ENCODE measurements at regions not wholly inside any gene's neighbourhood (a gene's known extent, or its start where the extent isn't known, plus 50 kb on each side); places are given as distances from the start of the nearest gene placed in this dataset.
"Not testable (repeated sequence)": the region's sequence is repeated elsewhere in the genome, so short reads cannot be mapped to it uniquely, and the experiment has no call there.

DNA sequence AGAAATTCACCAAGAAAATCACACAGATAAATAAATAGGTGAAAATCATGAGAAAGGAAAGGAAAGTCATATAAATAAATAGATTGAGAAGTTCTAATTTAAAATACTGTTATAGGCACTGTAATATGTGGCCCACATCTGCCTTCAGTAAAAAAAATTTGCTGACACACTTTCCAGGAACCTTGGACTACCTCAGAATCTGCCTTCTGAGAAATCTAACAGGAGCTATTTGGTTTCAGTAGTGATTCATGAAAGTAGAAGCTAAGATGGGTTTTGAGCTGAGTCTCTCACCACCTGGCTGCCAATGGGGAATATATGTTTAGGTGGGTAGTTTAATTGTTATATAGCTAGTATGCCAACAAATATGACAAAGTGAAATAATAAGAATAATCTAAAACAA is 810.0 kb downstream of the RAB28 start:
- no peak for DNase-seq

DNA sequence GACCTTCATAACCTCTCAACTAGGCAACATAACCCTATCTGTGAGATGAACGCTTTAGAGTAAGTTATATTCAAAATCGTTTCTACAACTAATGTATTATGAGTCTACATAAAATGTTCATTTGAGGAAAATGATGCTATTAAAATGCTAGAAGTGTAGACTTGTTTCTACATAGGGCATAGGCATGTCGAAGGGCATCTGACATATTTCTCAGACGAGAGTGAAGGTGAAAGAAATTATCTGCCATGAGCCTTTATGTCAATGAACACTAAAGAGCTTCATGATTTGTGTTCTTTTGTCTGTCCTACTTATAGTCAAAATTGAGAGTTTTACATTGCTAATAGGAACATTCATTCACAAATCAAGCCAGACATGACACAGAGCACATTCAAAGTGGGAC is 811.8 kb downstream of the RAB28 start:
- DNase-seq = no peak

DNA sequence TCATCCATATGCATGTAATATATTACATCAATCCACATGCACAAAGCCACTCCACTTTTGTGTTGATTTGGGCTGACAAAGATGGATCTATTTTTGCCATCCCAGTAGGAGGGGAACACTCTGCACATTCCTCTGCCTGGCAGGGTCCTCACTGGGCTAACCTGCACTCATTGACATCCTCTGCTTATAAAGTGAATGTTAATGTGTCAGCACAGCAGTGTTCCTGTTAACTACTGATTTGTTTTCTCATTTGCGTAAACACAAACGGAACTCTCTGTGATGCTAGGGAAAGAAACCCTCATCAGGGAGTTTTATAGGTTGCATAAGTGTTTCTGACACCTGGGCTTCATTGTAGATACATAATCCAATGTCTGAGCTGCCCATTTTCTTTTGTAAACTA is 826.0 kb downstream of the RAB28 start:
- DNase-seq = no peak

DNA sequence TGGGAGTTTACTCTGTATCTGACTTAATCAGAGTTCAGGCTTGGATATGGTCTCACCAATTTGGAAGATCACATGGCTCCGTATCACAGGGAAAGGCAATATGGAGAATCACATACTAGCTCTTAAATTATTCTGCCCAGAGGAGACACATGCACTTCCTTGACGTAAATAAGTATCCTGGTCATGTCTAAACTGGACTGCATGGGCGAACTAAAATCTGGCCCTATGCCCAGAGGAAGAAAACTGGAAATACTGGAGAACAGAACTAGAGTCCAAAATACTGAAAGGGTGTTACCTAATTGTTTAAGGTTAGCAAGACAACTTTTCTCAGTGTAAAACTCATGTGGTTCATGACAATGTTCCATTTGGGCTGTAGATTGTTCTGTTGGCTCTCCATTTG is 832.3 kb downstream of the RAB28 start:
- no peak for DNase-seq

DNA sequence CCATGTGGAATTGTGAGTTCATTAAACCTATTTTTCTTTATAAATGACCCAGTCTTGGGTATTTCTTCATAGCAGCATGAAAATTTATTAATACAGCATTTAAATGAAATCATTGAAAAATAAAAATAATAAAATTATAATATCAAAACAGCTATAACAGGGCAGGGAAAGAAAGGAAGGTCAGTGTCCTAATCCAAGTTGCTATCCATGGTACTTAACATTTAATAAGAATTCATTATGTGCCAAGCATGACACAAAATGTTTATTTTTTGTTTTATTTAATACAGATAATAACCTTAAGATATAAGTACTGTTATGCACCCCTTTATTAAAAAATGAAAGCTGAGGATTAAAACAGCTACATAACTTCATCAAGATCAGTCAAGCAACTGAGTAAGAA is 838.4 kb downstream of the RAB28 start:
- DNase-seq = no peak

DNA sequence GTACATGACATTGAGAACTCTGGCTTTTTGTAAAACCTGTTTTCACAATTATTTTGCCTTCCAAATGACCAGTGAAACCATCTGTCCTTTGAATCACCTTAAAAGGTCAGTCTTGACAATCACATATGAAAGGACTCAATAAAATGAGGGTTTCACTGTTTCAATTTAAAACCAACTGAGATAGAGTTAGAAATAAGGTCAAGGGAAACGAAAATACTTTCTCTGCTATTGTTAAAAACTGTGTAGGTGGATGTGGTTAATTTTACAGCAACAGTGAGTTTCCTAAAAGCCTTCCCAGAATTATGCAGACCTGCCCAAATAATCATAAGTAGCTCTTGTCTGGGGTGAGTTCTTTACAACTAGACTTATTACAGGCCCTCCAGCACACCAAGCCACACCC is 839.9 kb downstream of the RAB28 start:
- no peak for DNase-seq

DNA sequence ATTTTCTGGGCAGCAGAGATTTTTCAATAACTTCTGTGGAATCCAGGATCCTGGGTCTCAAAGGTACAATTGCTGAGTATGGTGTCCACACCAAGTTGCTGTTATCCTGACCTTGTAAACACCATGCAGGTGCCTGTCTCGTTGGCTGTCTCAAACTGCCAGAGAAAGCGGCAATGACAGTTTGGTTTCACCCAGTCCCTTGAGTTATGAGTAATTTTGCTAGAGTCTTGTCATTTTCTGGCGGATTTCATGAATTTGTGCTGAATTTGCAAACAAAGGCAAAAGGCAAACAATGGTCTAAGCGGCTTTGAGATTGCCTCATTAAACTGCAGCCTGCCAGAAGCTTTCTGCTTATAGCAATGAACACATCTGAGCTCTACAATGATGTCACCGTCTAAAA is 847.9 kb downstream of the RAB28 start:
- no peak for DNase-seq

DNA sequence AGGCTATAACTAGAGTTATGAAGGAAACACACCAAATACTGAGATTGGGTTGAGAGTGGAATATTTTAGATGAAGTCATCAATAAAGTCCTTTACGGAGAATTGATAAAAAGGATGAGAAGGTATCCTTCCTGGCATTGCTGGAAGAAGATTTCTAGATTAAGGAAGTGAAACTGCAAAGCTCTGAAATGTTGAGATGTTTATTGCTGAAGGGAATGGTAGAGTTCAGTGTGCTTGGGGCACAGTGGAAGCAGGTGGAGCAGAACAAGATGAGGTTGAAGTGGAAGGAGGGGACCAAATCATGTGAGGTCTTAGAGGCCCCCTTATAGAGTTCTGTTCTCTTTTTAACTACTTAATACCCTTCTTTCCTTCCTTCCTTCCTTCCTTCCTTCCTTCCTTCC is 848.5 kb downstream of the RAB28 start:
- DNase-seq = no peak

DNA sequence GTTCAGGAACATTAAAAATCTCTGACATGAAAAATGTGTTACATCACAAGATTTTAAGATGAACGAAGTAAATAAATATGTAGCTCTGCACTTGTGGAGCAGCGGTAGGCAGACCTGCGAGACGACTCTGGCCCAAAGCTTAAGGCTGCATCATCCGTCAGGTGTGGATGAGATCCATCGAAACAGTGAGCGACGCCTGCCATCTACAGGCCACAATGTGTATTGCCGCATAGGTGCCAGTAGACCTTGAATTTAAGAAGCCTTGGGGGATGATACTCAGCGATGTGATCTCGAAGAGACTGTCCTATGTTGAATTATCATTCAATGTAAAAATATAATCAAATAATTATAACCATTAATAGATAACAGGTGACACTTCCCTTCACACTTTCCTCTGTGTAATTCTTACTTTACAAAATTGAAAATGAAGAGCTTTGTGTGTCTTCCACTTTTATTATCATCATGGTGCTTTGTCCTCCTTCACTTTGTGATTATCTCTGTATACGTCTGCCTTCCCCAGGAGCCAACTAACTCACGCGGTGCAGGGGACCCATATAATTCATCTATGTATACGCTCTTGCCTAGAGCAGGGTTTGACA is 851.0 kb downstream of the RAB28 start:
- peak; percentile 70 for DNase-seq

DNA sequence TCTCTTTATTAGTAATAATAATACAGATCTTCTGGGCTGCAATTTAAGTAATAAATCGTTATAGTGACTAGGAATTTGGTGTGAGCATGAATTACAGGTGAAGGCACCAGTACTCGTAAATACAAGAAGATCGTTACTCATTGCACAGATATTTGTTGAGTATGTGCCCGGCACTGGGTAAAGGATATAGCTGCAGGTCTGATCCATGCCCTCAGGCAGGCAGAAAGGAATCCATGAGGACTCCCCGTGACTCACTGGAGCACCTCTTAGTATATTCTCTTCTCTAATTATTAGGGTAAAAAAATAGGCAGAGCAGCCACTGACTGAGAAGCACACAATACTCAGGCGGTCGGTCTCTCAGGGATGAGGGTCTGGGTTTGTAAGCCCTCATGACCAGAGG is 868.3 kb downstream of the RAB28 start:
- DNase-seq = no peak

DNA sequence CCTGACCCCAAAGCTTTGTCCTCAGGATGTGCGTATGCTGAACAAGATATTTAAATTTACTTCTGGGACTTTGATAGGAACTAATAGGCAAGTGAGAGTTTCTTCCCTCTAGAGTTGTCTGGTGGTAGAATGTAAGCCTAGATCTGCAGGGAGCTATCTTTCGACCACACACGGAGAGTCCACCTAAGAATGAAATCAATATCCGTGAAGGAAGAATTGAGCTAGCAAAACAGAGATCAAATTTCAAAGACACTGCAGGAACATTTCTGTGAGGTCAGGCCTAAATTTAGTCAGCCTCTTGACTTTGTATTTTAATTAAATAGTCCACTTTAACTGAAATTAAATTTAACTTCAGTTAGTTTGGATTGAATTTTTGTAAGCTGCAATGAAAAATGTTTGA is 871.3 kb downstream of the RAB28 start:
- no peak for DNase-seq

DNA sequence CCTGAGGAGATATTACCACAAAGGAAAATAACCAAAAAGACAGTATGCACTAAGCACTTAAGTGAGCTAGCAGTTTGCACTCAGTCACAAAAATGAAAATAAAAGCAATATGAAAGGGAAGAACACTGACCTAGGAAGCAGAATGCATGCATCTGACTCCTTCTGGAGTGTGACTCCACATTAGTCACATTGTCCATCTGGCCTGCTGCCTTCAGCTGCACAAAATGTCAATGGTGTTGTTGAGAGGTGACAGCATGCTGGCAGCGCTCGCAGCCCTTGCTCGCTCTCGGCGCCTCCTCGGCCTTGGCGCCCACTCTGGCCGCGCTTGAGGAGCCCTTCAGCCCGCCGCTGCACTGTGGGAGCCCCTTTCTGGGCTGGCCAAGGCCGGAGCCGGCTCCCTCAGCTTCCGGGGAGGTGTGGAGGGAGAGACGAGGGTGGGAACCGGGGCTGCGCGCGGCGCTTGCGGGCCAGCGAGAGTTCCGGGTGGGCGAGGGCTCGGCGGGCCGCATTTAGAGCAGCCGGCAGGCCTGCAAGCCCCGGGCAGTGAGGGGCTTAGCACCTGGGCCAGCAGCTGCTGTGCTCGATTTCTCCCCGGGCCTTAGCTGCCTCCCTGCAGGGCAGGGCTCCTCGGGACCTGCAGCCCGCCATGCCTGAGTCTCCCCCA is 874.8 kb downstream of the RAB28 start:
- DNase-seq = not testable (repeated sequence)

DNA sequence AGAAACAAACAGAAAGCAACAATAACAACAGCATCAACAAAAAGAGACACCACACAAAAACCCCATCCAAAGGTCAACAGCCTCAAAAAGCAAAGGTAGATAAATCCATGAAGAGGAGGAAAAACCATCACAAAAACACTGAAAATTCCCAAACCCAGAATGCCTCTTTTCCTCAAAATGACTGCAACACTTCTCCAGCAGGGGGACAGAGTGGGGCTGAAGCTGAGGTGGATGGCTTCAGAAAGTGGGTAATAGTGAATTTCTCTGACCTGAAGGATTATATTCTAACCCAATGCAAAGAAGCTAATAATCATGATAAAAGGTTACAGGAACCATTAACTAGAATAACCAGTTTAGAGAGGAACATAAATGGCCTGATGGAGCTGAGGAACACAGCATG is 888.2 kb downstream of the RAB28 start:
- DNase-seq = no peak

DNA sequence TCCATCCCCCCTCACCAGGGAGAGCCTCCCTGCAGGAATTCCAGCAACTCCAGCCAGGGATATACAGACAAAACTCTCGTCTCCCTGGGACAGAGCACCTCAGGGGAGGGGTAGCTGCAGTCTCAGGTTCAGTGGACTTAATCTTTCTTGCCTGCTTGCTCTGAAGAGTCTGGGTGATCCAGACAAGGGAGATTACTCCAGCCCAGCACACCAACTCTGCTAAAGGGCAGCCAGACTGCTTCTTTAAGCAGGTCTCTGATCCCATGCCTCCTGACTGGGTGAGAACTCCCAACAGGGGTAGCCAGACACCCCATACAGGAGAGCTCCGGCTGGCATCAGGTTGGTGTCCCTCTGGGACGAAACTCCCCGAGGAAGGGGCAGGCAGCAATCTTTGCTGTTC is 888.7 kb downstream of the RAB28 start:
- no peak for DNase-seq

DNA sequence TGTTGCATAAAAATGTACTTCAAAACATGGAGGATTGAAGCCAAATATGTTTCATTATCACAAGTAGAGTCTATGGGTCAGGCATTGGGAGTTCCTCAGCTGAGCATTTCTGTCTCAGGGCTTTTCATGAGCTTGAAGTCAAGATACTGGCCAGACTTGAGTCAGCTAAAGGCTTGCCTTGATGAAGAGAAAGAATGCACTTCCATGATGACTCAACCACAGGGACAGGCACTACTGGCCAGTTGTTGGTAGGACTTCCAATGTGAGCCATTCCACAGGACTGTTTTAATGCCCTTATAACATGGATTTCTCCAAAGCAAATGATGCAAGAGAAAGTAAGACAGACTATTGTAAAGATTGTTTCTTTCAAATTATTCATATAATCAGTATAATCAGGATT is 895.6 kb downstream of the RAB28 start:
- no peak for DNase-seq

DNA sequence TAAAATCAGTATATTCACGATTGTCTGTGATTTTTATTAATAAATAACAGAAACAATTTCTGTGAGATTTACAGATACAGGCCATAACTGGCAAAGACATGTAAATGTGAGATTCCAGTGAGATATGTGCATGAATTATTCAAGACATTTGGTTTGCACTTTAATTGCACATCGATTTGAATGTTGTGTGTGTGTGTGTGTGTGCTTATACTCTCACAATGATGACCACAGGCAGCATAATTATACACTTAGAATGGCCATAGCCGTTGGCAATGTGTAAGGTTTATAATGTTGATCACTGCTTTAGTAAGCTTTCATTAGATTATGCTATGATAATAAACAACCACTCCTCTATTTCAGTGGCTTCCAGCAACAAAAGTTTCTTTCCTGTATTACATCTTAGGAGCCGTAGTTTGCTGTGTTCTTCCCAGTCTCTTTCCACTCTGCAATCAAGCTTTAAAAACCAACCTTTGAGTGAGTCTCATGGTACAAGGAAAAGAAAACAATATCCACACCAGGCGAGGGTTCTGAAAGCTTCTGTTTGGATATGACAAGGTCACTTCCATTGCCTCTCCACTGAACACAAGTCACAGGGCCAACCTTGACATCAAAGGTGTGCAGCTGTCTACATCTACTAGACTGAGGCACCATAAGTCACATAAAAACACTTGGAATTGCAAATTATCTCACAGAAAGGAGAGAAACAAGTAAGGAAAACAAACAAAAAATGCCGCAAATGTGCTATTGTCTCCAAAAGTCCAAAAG is 897.7 kb downstream of the RAB28 start:
- no peak for DNase-seq

DNA sequence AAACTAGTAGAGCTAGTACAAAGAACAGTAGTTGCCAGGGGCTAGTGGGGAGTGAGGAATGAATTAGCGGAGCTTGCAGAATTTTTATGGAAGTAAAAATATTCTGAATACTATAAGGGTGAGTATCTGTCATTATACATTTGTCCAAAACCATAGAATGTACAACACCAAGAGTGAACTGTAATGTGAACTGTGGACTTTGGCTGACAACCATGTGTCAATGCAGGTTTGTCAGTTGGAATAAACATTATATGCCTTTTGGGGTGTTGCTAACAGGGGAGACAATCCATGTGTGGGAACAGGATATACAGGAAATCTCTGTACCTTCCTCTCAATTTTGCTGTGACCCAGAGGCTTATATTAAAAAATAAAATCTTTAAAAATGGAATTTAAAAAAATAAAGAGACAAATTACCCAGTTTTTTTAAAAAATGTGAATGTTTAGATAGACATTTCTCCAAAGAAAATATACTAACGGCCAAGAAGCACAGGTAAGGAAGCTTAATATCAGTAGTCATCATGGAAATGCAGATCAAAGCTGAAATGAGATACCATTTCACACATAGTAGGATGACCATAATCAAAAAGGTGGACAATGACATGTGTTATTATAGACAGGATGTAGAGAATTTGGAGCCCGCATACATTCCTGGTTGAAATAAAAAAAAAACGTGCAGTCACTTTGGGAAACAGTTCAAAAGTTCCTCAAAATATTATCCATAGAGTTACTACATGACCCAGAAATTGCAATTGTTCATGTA is 899.8 kb downstream of the RAB28 start:
- DNase-seq = no peak

DNA sequence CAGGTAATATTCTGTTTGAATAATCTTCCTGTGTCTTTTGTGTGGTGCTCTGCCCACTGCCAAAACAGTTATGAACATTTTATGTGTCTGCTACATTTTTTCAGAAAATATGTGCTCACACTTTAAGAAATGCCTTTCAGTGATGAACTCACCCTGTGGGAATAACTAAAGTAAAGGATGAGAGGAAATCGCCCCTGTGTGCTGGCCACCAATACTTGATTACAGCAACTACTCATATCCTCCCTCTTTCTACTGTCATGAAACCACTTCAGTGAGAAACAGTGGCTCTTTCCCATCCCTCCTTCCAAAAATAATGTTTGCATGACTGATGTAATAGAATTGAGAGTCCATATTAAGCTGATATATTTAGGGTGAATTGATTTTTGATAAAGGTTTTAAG is 900.9 kb downstream of the RAB28 start:
- no peak for DNase-seq

DNA sequence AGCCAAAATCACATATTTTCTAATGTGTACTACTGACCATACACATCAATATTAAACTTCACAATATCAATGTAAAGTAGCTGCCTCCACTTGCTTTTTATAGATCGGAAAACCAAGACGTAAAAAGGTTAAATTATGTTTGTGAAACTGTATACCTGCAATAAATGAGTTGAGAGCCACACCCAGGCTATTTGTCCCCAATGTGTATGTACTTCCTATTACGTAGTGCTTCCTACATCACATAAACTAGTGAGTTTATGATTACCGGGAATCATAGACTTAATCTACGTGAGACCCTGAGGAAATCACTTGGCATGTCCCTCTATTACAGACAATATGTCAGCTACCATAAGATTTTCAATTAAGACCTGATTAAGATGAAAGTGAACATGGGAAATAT is 903.4 kb downstream of the RAB28 start:
- no peak for DNase-seq

DNA sequence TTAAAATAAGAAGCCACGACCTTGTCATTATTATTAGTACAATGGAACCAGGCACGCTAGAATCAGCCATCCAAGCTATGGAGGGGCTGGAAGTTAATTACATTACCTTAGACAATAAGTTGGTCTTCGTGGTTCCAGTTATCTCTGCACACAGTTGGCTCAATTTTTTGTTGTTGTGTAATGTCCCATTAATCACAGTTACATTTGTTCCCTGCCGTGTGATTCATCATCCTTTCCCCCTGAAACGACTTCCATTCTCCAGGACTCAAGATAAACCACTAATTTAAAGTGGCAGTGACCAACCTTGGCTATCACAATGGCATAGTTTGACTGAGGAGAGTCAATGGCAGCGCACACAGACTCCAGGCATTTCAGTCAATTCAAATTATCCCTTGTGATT is 905.0 kb downstream of the RAB28 start:
- no peak for DNase-seq

DNA sequence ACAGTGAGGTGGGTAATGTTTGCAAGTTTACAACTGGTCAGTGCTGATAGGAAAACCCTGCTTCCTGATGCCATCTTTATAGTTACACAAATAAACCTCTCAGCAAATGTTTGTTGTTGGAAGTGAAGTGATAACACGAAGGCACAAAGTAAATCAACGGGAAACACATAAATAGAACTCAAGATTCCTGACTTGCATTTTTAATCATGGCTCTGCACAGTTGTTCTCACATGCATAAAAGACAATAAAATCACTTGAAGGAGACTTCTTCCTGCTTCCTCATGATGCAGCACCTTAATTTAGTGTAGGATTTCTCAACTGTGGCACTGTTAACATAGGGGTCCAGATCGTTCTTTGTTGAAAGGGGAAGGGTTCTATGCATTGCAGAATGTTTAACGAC is 907.7 kb downstream of the RAB28 start:
- DNase-seq = no peak

DNA sequence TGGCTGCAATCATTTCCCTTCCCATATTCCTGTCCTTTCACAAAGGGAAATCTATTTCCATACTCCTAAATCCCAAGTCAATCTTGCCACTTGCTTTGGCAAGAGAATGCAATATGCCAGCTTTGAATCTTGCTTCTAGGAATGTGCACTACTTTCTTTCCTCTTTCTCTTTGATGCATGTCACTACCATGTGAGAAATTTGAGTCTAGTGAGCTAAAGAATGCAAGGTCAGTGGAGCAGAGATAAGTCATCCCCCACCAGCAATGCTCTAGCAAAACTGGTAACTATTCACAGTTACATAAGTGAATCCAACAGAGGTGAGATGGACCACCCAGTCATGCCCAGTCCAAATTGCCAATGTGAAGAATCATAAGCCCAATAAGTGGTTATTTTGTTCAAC is 910.4 kb downstream of the RAB28 start:
- DNase-seq = no peak

DNA sequence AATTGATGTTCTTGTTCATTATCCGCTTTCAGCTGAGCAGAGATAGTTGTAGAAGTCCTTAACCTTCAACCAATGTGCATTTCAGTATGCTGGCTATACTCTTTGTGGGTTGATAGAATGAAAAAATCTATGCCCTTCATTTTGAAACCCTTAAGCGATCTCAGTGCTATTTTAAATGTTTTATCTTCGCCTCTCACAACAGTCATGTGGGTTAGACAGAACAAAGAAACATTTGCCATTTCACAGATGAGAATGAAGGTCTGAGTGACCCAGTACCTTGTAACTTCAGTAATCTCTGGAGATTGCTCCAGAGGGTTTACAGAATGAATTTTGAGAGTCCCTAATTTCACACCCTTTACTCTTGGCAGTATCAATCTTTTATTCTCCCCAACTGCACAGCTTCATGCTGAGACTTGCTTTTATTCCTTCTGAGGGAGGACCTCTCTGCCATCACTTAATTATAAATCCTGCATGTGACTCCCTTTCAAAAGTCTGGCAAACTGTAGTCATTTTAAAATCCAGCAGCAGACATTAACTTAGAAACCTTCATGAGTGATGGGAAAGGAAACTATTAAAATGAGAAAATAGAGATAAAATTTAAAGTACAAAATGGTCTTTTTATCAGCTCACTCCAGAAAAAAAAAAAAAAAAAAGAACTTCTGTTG is 921.5 kb downstream of the RAB28 start:
- DNase-seq = no peak

All from NCI-H146 (cell line).